CD14-positive monocyte (primary cell): ENCODE measurements at regions not wholly inside any gene's neighbourhood (a gene's known extent, or its start where the extent isn't known, plus 50 kb on each side); places are given as distances from the start of the nearest gene placed in this dataset.

Experiments
- DNase-seq, 3 donors: peaks; one replicate each; pipeline ENCODE4 v3.0.0-alpha.2; 2011 to 2022
- H2AFZ ChIP-seq: 2 replicates; pipeline ENCODE4 v1.6.0; 2012; ENCODE audit warnings: mild to moderate bottlenecking, low read depth, low read length, inconsistent platforms; ENCODE audit not compliant: insufficient read depth, poor library complexity, severe bottlenecking
- H3K27ac ChIP-seq, 2 donors: 1 replicate in 1 of 2; 2 replicates in 1 of 2; pipeline ENCODE4 v1.5.1; 2012 to 2013; ENCODE audit warnings: low read length in 2 of 2, control low read depth in 1 of 2, inconsistent platforms in 1 of 2, low read depth in 1 of 2, mild to moderate bottlenecking in 1 of 2
- H3K27me3 ChIP-seq, 2 donors: one replicate each; pipeline versions ENCODE4 v1.6.0 to v1.6.1; 2011 to 2013; ENCODE audit warnings: low read length in 2 of 2; ENCODE audit not compliant: control insufficient read depth in 2 of 2, insufficient read depth in 2 of 2
- H3K36me3 ChIP-seq, 2 donors: replicated peaks in 1 of 2; 1 replicate in 1 of 2; 2 replicates in 1 of 2; pipeline versions ENCODE4 v1.5.1 to v1.6.1; 2012 to 2013; ENCODE audit warnings: low read length in 2 of 2, control low read depth in 1 of 2, inconsistent platforms in 1 of 2, mild to moderate bottlenecking in 1 of 2; ENCODE audit not compliant: insufficient read depth in 2 of 2, control insufficient read depth in 1 of 2
- H3K4me1 ChIP-seq, 2 donors: 1 replicate in 1 of 2; 2 replicates in 1 of 2; pipeline versions ENCODE4 v1.5.1 to v1.6.1; 2012 to 2013; ENCODE audit warnings: low read length in 2 of 2, control low read depth in 1 of 2, inconsistent platforms in 1 of 2, mild to moderate bottlenecking in 1 of 2, moderate library complexity in 1 of 2; ENCODE audit not compliant: insufficient read depth in 2 of 2, control insufficient read depth in 1 of 2
- H3K4me2 ChIP-seq: replicated peaks from 2 replicates; pipeline ENCODE3; 2012; ENCODE audit warnings: low read length, moderate library complexity, mild to moderate bottlenecking; ENCODE audit not compliant: poor library complexity, severe bottlenecking; ENCODE audit errors: extremely low read depth
- H3K4me3 ChIP-seq, 3 experiments: fragments of 200-600 bp in 1 of 3; sonication (generic) in 1 of 3; replicated peaks in 1 of 3; 1 replicate in 2 of 3; 2 replicates in 1 of 3; pipeline ENCODE4 v1.5.1; 2011 to 2013; ENCODE audit warnings: low read length in 3 of 3, mild to moderate bottlenecking in 3 of 3, control low read depth in 2 of 3, low read depth in 2 of 3, inconsistent platforms in 1 of 3, moderate library complexity in 1 of 3
- H3K79me2 ChIP-seq: 2 replicates; pipeline ENCODE4 v1.6.0; 2012; ENCODE audit warnings: mild to moderate bottlenecking, control low read depth, inconsistent platforms, low read length, moderate library complexity; ENCODE audit not compliant: insufficient read depth
- H3K9ac ChIP-seq: 2 replicates; pipeline ENCODE4 v1.6.0; 2017; ENCODE audit warnings: low read length, mild to moderate bottlenecking; ENCODE audit not compliant: insufficient read depth, poor library complexity, severe bottlenecking
- H3K9me3 ChIP-seq, 2 donors: replicated peaks in 1 of 2; 1 replicate in 1 of 2; 2 replicates in 1 of 2; pipeline versions ENCODE4 v1.5.1 to v1.6.1; 2012 to 2013; ENCODE audit warnings: low read length in 2 of 2, control low read depth in 1 of 2; ENCODE audit not compliant: control insufficient read depth in 1 of 2, insufficient read depth in 1 of 2
- H4K20me1 ChIP-seq: 2 replicates; pipeline ENCODE4 v1.6.0; 2012; ENCODE audit warnings: mild to moderate bottlenecking, low read length, control low read depth, moderate library complexity; ENCODE audit not compliant: insufficient read depth
- H3K27ac Mint-ChIP-seq, 7 donors: one replicate each; pipeline ENCODE4 v1.8.0; 2020; ENCODE audit warnings: mild to moderate bottlenecking in 7 of 7, mixed read lengths in 7 of 7, moderate library complexity in 6 of 7, inconsistent platforms in 2 of 7
- H3K27me3 Mint-ChIP-seq, 3 donors: one replicate each; pipeline ENCODE4 v1.8.0; 2021 to 2022; ENCODE audit warnings: low read depth in 3 of 3, mild to moderate bottlenecking in 3 of 3, mixed read lengths in 3 of 3, moderate library complexity in 3 of 3, inconsistent platforms in 1 of 3
- H3K36me3 Mint-ChIP-seq, 2 donors: one replicate each; pipeline ENCODE4 v1.8.0; 2020; ENCODE audit warnings: mixed read lengths in 2 of 2, inconsistent platforms in 1 of 2, mild to moderate bottlenecking in 1 of 2
- H3K4me1 Mint-ChIP-seq: one replicate; pipeline ENCODE4 v1.8.0; 2020; ENCODE audit warnings: mild to moderate bottlenecking, mixed read lengths
- H3K4me3 Mint-ChIP-seq, 2 donors: one replicate each; pipeline ENCODE4 v1.8.0; 2020; ENCODE audit warnings: mild to moderate bottlenecking in 2 of 2, mixed read lengths in 2 of 2, moderate library complexity in 1 of 2
- H3K9me3 Mint-ChIP-seq, 7 donors: one replicate each; pipeline ENCODE4 v1.8.0; 2020 to 2022; ENCODE audit warnings: mixed read lengths in 7 of 7, mild to moderate bottlenecking in 6 of 7, moderate library complexity in 6 of 7, inconsistent platforms in 2 of 7
- CTCF ChIP-seq: fragments of 200-600 bp; IDR thresholded peaks from one replicate; pipeline ENCODE4 v1.8.0; 2022; ENCODE audit warnings: antibody characterized with exemption, mild to moderate bottlenecking
- WGBS: methylation state at CpG from one replicate; pipeline ENCODE4 v1.1.5; 2013; ENCODE audit warnings: missing lambda C conversion rate; ENCODE audit not compliant: insufficient coverage; 5-methylcytosine and 5-hydroxymethylcytosine counted together
- intact Hi-C, 2 donors: fragments of 100-400 bp; cut with micrococcal nuclease; formaldehyde crosslinking; loops; one replicate each; pipeline versions ENCODE4 v1.15.0 to v1.15.1; 2023

- Mint-ChIP-seq H3K9me3 (peaks cover 0 to 2% (median under 1%) of the 10 kb centered on the region in 7 donors), H3K27ac (no peak overlapping the region), H3K36me3 (no peaks in the 10 kb centered on the region), H3K27me3 (peaks cover 2 to 11% (median 4%) of the 10 kb centered on the region in 3 donors), H3K4me1 (no peaks in the 10 kb centered on the region), H3K4me3 (no peak overlapping the region)
- H2AFZ ChIP-seq: no peak overlapping the region
- DNase-seq: no peak
- no peaks in the 10 kb centered on the region for H3K27me3 ChIP-seq
- no peak overlapping the region for H3K4me2 ChIP-seq
- H3K4me1 ChIP-seq: no peaks in the 10 kb centered on the region
- no peak overlapping the region for H3K27ac ChIP-seq
- no peak for TF ChIP-seq CTCF
- no peak overlapping the region for H3K9ac ChIP-seq
- H3K79me2 ChIP-seq: no peaks in the 10 kb centered on the region
- intact Hi-C loops: no loop called here
- H3K36me3 ChIP-seq: no peaks in the 10 kb centered on the region
- no peak overlapping the region for H3K4me3 ChIP-seq
- WGBS: 96% methylated on average over 13 of the region's 13 CpGs
- H4K20me1 ChIP-seq: no peaks in the 10 kb centered on the region
- H3K9me3 ChIP-seq: no peaks in the 10 kb centered on the region
Measured at GRCh38 chr10:128730922-128731321, 604.7 kb upstream of the MKI67 start.

GRCh38 chr10:128734161-128734560, 607.9 kb upstream of the MKI67 start:
- no peaks in the 10 kb centered on the region for H3K4me1 ChIP-seq
- TF ChIP-seq CTCF: no peak

More at GRCh38 chr10:128734161-128734560, 607.9 kb upstream of the MKI67 start:
- Mint-ChIP-seq H3K4me3 (no peak overlapping the region), H3K4me1 (no peaks in the 10 kb centered on the region), H3K36me3 (no peaks in the 10 kb centered on the region), H3K9me3 (peaks cover 0 to 2% (median 1%) of the 10 kb centered on the region in 7 donors), H3K27me3 (peaks cover 0 to 5% (median 1%) of the 10 kb centered on the region in 3 donors), H3K27ac (no peak overlapping the region)
- H3K27ac ChIP-seq: no peak overlapping the region
- intact Hi-C loops: no loop called here
- no peaks in the 10 kb centered on the region for H3K79me2 ChIP-seq
- no peaks in the 10 kb centered on the region for H4K20me1 ChIP-seq
- 88% methylated on average over 5 of the region's 5 CpGs for WGBS
- no peak for DNase-seq
- H3K9me3 ChIP-seq: no peaks in the 10 kb centered on the region
- H3K4me3 ChIP-seq: no peak overlapping the region
- no peaks in the 10 kb centered on the region for H3K36me3 ChIP-seq
- no peak overlapping the region for H3K4me2 ChIP-seq
- no peak overlapping the region for H3K9ac ChIP-seq
- no peak overlapping the region for H2AFZ ChIP-seq
- no peaks in the 10 kb centered on the region for H3K27me3 ChIP-seq
